ENCODE measurements at regions not wholly inside any gene's neighbourhood (a gene's known extent, or its start where the extent isn't known, plus 50 kb on each side); places are given as distances from the start of the nearest gene placed in this dataset.

- TF ChIP-seq CTCF (conservative IDR thresholded peaks at IDR 0.05; ENCODE audit: low read depth, low read length) = no peak
- TF ChIP-seq EZH2 (IDR thresholded peaks at IDR 0.05; ENCODE audit: borderline replicate concordance, low read depth, low read length, poor library complexity, severe bottlenecking) = no peak
These were observed 984.2 kb upstream of the ADGRL3 start for GRCh38 chr4:60215906-60216305.
